ENCODE measurements at regions not wholly inside any gene's neighbourhood (a gene's known extent, or its start where the extent isn't known, plus 50 kb on each side); places are given as distances from the start of the nearest gene placed in this dataset.

- Histone ChIP-seq H3K4me1 (ENCODE audit: insufficient read depth, low read length) (no peaks in the 10 kb centered on the region), H3K4me3 (ENCODE audit: low read length) (no peak overlapping the region), H3K27ac (ENCODE audit: low read depth, low read length) (no peak overlapping the region), H3K9me3 (ENCODE audit: low read length) (no peaks in the 10 kb centered on the region), H3K36me3 (ENCODE audit: insufficient read depth, low read length) (no peaks in the 10 kb centered on the region), H3K27me3 (ENCODE audit: insufficient read depth, low read length, poor library complexity, severe bottlenecking) (no peaks in the 10 kb centered on the region)
- Mint-ChIP-seq H3K4me3 (no peak overlapping the region), H3K27me3 (peaks cover 0 to 8% of the 10 kb centered on the region in 2 donors), H3K9me3 (no peaks in the 10 kb centered on the region), H3K4me1 (no peaks in the 10 kb centered on the region), H3K36me3 (no peaks in the 10 kb centered on the region), H3K27ac (no peak overlapping the region)
- CTCF ChIA-PET, result no interaction called here
- DNase-seq, result no peak
- POLR2A ChIA-PET, result no interaction called here
Observed at GRCh38 chr2:200137691-200138090, 168.8 kb upstream of the SPATS2L start.

DNA sequence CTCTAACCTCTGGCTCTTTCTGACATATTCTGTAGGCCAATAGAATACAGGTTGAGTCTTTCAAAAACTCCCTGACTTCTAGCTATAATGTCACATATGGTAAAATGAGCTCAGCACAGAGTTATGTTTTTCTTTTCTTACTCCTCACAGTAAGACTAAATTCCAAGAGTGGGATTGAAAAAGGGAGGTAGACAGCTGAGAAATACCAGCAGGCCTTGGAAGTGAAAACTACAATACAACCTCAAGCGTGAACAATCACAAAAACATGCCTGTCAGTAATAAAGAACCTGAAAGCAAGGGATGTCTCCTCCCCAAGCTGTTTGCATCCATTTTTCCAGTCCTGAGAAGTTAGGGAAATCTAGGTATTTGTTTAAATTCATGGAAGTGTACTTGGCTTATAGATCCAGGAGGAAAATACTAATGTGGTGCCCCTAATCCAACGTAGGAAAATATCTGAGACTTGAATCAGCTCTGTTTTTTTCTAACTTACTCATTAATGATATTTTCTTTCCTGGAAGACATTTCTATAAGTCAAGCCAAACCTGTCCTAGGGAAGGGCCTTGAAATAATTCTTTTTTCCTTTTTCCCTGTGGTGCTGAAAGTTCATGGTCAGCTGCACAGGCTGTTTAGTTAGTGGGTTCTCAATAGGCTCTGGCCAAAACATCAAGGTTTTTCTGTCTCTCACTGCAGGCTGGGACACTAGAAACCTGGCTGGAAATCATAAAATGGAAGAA, 167.9 kb upstream of the SPATS2L start:
- Histone ChIP-seq H3K27me3 (ENCODE audit: insufficient read depth, low read length, poor library complexity, severe bottlenecking) (no peaks in the 10 kb centered on the region), H3K27ac (ENCODE audit: low read depth, low read length) (no peak overlapping the region), H3K4me3 (ENCODE audit: low read length) (no peak overlapping the region), H3K4me1 (ENCODE audit: insufficient read depth, low read length) (no peaks in the 10 kb centered on the region), H3K36me3 (ENCODE audit: insufficient read depth, low read length) (no peaks in the 10 kb centered on the region), H3K9me3 (ENCODE audit: low read length) (no peaks in the 10 kb centered on the region)
- H3K27ac Mint-ChIP-seq, result no peak overlapping the region
- peaks cover 0 to 8% of the 10 kb centered on the region in 2 donors for H3K27me3 Mint-ChIP-seq
- DNase-seq, result no peak
- H3K4me3 Mint-ChIP-seq, result no peak overlapping the region
- H3K36me3 Mint-ChIP-seq, result no peaks in the 10 kb centered on the region
- no peaks in the 10 kb centered on the region for H3K9me3 Mint-ChIP-seq
- no peaks in the 10 kb centered on the region for H3K4me1 Mint-ChIP-seq
- POLR2A ChIA-PET, result no interaction called here
- CTCF ChIA-PET, result interaction anchor here (1.3 kb wide), 1 partner anchor 10 kb away, joined by 4 read pairs; no protein-coding TSS in a partner anchor

DNA sequence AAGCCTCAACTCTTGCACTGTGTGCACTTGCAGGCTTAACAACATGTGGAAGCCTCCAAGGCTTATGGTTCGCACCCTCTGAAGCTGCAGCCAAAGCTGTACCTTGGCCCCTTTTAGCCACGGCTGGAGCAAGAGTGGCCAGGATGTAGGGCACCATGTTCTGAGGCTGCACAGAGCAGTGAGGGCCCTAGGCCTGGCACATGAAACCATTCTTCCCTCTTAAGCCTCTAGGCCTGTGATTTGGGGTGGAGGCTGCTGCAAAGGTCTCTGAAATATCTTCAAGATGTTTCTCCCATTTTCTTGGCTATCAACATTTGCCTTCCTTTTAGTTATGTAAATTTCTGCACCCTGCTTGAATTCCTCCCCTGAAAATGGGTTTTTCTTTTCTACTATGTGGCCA, 161.9 kb upstream of the SPATS2L start:
- CTCF ChIA-PET, result no interaction called here
- Histone ChIP-seq H3K4me1 (ENCODE audit: insufficient read depth, low read length) (no peaks in the 10 kb centered on the region), H3K4me3 (ENCODE audit: low read length) (no peak overlapping the region), H3K27ac (ENCODE audit: low read depth, low read length) (no peak overlapping the region), H3K27me3 (ENCODE audit: insufficient read depth, low read length, poor library complexity, severe bottlenecking) (no peaks in the 10 kb centered on the region), H3K9me3 (ENCODE audit: low read length) (no peaks in the 10 kb centered on the region), H3K36me3 (ENCODE audit: insufficient read depth, low read length) (no peaks in the 10 kb centered on the region)
- POLR2A ChIA-PET, result no interaction called here
- no peak for DNase-seq
- H3K4me1 Mint-ChIP-seq, result no peaks in the 10 kb centered on the region
- peaks cover 0 to 14% (median 0%) of the 10 kb centered on the region in 3 donors for H3K36me3 Mint-ChIP-seq
- H3K27me3 Mint-ChIP-seq, result peaks cover 5 to 22% of the 10 kb centered on the region in 2 donors
- peaks cover 4 to 11% (median 6%) of the 10 kb centered on the region in 5 donors for H3K9me3 Mint-ChIP-seq
- H3K4me3 Mint-ChIP-seq, result no peak overlapping the region
- H3K27ac Mint-ChIP-seq, result no peak overlapping the region

DNA sequence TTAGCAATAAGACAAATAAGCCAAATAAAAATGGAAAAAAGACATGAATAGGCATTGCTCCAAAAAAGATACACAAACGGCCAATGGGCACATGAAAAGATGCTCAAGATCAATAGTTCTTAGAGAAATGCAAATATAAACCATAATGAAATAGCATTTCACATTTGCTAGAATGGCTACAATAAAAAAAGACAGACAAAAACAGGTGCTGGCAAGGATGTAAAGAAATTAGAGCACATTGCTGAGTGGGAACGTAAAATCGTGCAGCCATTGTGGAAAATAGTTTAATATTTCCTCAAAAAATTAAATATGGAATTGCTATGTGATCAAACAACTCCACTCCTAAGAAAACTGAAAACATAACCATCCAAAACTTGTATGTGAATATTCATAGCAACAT, 160.0 kb upstream of the SPATS2L start:
- Histone ChIP-seq H3K9me3 (ENCODE audit: low read length) (no peaks in the 10 kb centered on the region), H3K4me3 (ENCODE audit: low read length) (no peak overlapping the region), H3K36me3 (ENCODE audit: insufficient read depth, low read length) (no peaks in the 10 kb centered on the region), H3K27me3 (ENCODE audit: insufficient read depth, low read length, poor library complexity, severe bottlenecking) (no peaks in the 10 kb centered on the region), H3K27ac (ENCODE audit: low read depth, low read length) (no peak overlapping the region), H3K4me1 (ENCODE audit: insufficient read depth, low read length) (no peaks in the 10 kb centered on the region)
- H3K4me3 Mint-ChIP-seq, result no peak overlapping the region
- CTCF ChIA-PET, result no interaction called here
- H3K36me3 Mint-ChIP-seq, result peaks cover 0 to 19% (median 0%) of the 10 kb centered on the region in 3 donors
- POLR2A ChIA-PET, result no interaction called here
- peaks cover 15 to 26% (median 17%) of the 10 kb centered on the region in 5 donors for H3K9me3 Mint-ChIP-seq
- no peak for DNase-seq
- no peak overlapping the region for H3K27ac Mint-ChIP-seq
- peaks cover 6 to 17% of the 10 kb centered on the region in 2 donors for H3K27me3 Mint-ChIP-seq
- H3K4me1 Mint-ChIP-seq, result no peaks in the 10 kb centered on the region

GRCh38 chr2:200147371-200147770, 159.1 kb upstream of the SPATS2L start:
- ChIA-PET CTCF (no interaction called here), POLR2A (no interaction called here)
- Histone ChIP-seq H3K27ac (ENCODE audit: low read depth, low read length) (no peak overlapping the region), H3K4me1 (ENCODE audit: insufficient read depth, low read length) (no peaks in the 10 kb centered on the region), H3K4me3 (ENCODE audit: low read length) (no peak overlapping the region), H3K9me3 (ENCODE audit: low read length) (no peaks in the 10 kb centered on the region), H3K36me3 (ENCODE audit: insufficient read depth, low read length) (no peaks in the 10 kb centered on the region), H3K27me3 (ENCODE audit: insufficient read depth, low read length, poor library complexity, severe bottlenecking) (no peaks in the 10 kb centered on the region)
- Mint-ChIP-seq H3K4me3 (no peak overlapping the region), H3K27ac (no peak overlapping the region), H3K36me3 (peaks cover 0 to 20% (median 0%) of the 10 kb centered on the region in 3 donors), H3K4me1 (no peaks in the 10 kb centered on the region), H3K27me3 (peaks cover 7 to 16% of the 10 kb centered on the region in 2 donors), H3K9me3 (peaks cover 15 to 29% (median 23%) of the 10 kb centered on the region in 5 donors)
- no peak for DNase-seq

DNA sequence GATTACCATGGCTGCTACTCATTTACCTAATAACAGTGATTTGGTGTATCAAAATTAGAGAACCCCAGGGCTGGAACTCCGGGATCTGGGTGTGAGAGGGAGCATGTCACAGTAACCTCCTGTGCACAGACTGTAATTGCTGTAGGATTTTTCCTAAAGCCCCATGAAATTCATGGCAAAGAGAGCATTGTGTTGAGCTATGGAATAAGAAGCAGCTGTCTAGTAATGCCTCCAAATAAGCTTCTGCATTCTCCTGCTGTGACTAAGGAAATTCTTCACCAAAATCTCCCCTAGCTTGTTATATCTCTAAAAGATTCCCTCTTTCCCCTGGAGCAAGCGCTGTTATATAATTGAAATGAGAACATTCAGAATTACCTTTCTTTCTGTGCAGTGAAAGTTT, 158.1 kb upstream of the SPATS2L start:
- Mint-ChIP-seq H3K9me3 (peaks cover 15 to 34% (median 29%) of the 10 kb centered on the region in 5 donors), H3K4me3 (no peak overlapping the region), H3K27ac (no peak overlapping the region), H3K36me3 (peaks cover 0 to 23% (median 2%) of the 10 kb centered on the region in 3 donors), H3K27me3 (peaks cover 10 to 22% of the 10 kb centered on the region in 2 donors), H3K4me1 (no peaks in the 10 kb centered on the region)
- CTCF ChIA-PET, result interaction anchor here (1.3 kb wide), 1 partner anchor 9 kb away, joined by 4 read pairs; no protein-coding TSS in a partner anchor
- H3K4me1 ChIP-seq (ENCODE audit: insufficient read depth, low read length), result no peaks in the 10 kb centered on the region
- no peaks in the 10 kb centered on the region for H3K27me3 ChIP-seq (ENCODE audit: insufficient read depth, low read length, poor library complexity, severe bottlenecking)
- no peak overlapping the region for H3K27ac ChIP-seq (ENCODE audit: low read depth, low read length)
- H3K9me3 ChIP-seq (ENCODE audit: low read length), result no peaks in the 10 kb centered on the region
- POLR2A ChIA-PET, result no interaction called here
- H3K36me3 ChIP-seq (ENCODE audit: insufficient read depth, low read length), result no peaks in the 10 kb centered on the region
- DNase-seq, result no peak
- no peak overlapping the region for H3K4me3 ChIP-seq (ENCODE audit: low read length)

DNA sequence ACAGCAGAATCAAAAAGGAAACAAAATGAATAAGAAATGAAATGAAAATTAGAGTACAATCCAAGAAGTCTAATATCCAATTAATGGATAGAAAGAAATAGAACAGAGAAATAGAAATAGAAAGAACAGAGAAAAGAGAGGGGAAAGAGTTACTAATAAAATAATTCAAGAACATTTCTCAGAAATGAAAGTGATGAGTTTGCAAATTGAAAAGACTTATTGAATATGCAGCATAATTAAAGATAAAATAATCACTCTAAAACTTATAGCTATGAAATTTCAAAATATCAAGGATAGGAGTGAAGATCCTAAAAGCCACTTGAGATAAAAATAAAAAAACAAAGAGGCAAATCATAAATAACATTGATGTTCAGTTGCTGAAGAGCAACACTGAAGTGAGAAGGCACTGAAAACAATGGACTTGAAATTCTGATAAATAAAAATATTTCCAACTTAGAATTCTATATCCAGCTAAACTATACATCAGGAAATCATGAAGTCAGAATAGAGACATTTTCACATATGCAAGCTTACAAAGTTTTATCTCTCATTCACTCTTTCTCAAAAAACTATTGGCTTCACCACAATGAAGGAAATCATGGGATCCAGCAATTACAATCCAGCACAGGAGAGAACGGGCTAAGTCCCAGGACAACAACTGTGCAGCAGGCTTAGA, 155.9 kb upstream of the SPATS2L start:
- H3K9me3 Mint-ChIP-seq, result peaks cover 8 to 30% (median 22%) of the 10 kb centered on the region in 5 donors
- H3K9me3 ChIP-seq (ENCODE audit: low read length), result no peaks in the 10 kb centered on the region
- H3K27me3 ChIP-seq (ENCODE audit: insufficient read depth, low read length, poor library complexity, severe bottlenecking), result no peaks in the 10 kb centered on the region
- H3K36me3 ChIP-seq (ENCODE audit: insufficient read depth, low read length), result no peaks in the 10 kb centered on the region
- CTCF ChIA-PET, result no interaction called here
- peaks cover 0 to 9% (median 2%) of the 10 kb centered on the region in 3 donors for H3K36me3 Mint-ChIP-seq
- peaks cover 8 to 14% of the 10 kb centered on the region in 2 donors for H3K27me3 Mint-ChIP-seq
- H3K27ac ChIP-seq (ENCODE audit: low read depth, low read length), result no peak overlapping the region
- no peaks in the 10 kb centered on the region for H3K4me1 ChIP-seq (ENCODE audit: insufficient read depth, low read length)
- H3K4me3 Mint-ChIP-seq, result no peak overlapping the region
- H3K27ac Mint-ChIP-seq, result no peak overlapping the region
- POLR2A ChIA-PET, result no interaction called here
- DNase-seq, result no peak
- H3K4me3 ChIP-seq (ENCODE audit: low read length), result no peak overlapping the region
- no peaks in the 10 kb centered on the region for H3K4me1 Mint-ChIP-seq

GRCh38 chr2:200155652-200156051, 150.8 kb upstream of the SPATS2L start:
- ChIA-PET POLR2A (no interaction called here), CTCF (no interaction called here)
- Histone ChIP-seq H3K27me3 (ENCODE audit: insufficient read depth, low read length, poor library complexity, severe bottlenecking) (no peaks in the 10 kb centered on the region), H3K9me3 (ENCODE audit: low read length) (no peaks in the 10 kb centered on the region), H3K4me1 (ENCODE audit: insufficient read depth, low read length) (no peaks in the 10 kb centered on the region), H3K4me3 (ENCODE audit: low read length) (no peak overlapping the region), H3K27ac (ENCODE audit: low read depth, low read length) (no peak overlapping the region), H3K36me3 (ENCODE audit: insufficient read depth, low read length) (no peaks in the 10 kb centered on the region)
- Mint-ChIP-seq H3K4me3 (no peak overlapping the region), H3K36me3 (peaks cover 0 to 9% (median 2%) of the 10 kb centered on the region in 3 donors), H3K4me1 (peaks cover 3 to 7% (median 4%) of the 10 kb centered on the region in 3 donors), H3K27me3 (peaks cover 6 to 12% of the 10 kb centered on the region in 2 donors), H3K27ac (no peak overlapping the region), H3K9me3 (peaks cover 4 to 18% (median 16%) of the 10 kb centered on the region in 5 donors)
- DNase-seq, result no peak
